Cerebellar nuclear complex (tissue), 1 donor: ENCODE measurements at regions not wholly inside any gene's neighbourhood (a gene's known extent, or its start where the extent isn't known, plus 50 kb on each side); places are given as distances from the start of the nearest gene placed in this dataset.

Experiments
- DNase-seq, 2 experiments: peaks; one replicate each; lab custom pipeline; 2025; lab: John Stamatoyannopoulos, UW

GRCh38 chr5:4995014-4995413 lies 145.1 kb upstream of the ADAMTS16 start:
- DNase-seq = no peak

DNA sequence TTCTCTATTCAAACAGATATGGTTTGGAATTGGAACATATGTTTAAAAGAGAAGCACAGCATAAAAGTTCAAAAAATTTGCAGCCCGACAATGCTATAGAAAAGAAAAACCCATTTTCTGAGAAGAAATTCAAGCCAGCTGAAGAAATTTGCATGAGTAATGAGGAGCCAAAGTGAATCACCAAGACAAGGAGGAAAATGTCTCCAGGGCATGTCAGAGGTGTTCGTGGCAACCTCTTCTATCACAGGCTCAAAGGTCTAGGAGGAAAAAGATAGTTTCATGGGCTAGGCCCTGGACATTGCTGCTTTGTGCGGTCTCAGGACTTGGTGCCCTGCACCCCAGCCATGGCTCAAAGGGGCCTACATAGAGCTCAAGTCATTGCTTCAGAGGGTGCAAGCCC lies 134.8 kb upstream of the ADAMTS16 start:
- no peak for DNase-seq

DNA sequence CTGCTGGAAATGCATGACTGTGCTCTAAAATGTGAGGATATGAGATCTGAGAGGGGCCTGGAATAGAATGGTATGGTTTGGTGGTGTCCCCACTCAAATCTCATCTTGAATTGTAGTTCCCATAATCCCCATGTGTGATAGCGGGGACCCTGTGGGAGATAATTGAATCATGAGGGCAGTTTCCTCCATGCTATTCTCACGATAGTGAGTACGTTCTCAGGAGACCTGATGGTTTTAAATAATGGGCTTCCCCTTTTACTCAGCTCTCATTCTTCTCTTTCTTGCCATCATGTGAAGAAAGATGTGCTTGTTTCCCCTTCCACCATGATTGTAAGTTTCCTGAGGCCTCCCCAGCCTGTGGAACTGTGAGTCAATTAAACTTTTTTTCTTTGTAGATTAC lies 133.6 kb upstream of the ADAMTS16 start:
- no peak for DNase-seq

GRCh38 chr5:5009240-5009639 lies 130.9 kb upstream of the ADAMTS16 start:
- DNase-seq = no peak

DNA sequence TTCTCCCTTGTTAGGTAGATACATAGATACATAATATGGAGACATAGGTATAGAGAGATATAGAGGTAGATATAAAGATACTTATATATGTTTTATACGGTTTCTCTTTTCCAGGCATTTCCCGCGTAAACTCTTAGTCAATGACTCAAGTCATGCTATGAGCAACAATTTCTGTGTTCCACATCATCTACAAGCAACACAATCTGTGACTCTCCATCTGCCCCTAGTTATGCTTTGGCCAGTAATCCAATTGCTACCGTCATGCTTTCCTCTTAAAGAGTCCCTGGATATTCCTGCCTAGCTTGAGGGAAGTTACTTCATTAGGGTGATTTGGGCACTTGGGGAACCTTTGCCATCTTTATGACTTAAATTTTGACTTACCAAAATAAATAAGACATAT lies 129.0 kb upstream of the ADAMTS16 start:
- no peak for DNase-seq

GRCh38 chr5:5014586-5015235 lies 125.4 kb upstream of the ADAMTS16 start:
- peak in 1 of 2 experiments; percentile 8 for DNase-seq

DNA sequence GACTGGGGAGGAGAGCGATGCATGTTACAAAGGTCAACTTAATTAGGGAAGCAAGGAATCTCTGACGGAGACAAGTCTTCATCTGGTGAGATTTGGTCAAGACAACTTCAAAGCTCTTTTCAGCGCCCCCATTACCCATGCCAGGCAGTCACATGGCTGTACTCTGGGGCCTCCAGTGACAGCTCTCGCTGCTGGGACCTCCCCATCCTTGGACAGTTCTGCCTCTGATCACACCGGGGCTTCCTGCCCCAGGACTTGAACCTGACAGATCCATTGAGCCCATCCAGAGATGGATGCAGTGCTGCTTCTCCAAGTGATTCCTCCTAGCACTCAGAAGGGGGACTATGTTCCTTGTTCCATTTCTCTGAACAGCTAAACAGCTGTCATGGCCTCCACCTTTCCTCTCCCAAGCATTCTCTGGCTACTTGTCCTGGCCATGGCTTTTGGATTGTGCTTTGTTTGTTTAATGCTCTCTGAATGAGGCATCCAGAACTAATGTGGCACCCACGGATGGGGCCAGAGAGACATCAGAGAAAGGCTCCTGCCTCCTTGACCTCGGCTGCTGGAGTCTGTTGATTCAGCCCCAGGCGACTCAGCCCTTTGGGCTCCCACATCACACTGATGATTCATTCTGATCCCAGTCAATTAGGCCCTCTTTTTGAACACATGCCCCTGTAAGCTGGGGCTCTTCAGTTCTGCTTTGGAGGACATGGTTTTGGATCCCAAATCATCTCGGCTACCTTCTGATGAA lies 122.1 kb upstream of the ADAMTS16 start:
- DNase-seq = no peak

GRCh38 chr5:5018578-5018970 lies 121.6 kb upstream of the ADAMTS16 start:
- DNase-seq = no peak

DNA sequence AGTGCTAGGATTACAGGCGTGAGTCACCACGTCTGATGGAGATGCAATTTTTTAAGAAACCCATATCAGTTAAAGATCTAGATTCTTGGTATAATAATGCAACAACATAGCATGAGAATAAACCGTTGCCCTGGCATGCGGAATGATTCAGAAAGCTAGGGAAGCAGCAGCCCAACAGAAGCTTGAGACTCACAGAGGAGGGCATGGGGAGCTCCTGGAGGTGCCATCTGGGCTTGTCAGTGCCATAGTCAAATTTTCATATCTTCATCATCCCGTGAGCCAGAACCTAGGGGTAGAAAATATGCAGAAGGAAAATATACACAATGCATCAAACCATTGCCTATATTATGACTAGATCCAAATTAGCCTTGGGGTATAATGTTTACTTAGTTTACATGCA lies 118.7 kb upstream of the ADAMTS16 start:
- no peak for DNase-seq

- no peak for DNase-seq
These were observed 114.9 kb upstream of the ADAMTS16 start for GRCh38 chr5:5025098-5025773.

DNA sequence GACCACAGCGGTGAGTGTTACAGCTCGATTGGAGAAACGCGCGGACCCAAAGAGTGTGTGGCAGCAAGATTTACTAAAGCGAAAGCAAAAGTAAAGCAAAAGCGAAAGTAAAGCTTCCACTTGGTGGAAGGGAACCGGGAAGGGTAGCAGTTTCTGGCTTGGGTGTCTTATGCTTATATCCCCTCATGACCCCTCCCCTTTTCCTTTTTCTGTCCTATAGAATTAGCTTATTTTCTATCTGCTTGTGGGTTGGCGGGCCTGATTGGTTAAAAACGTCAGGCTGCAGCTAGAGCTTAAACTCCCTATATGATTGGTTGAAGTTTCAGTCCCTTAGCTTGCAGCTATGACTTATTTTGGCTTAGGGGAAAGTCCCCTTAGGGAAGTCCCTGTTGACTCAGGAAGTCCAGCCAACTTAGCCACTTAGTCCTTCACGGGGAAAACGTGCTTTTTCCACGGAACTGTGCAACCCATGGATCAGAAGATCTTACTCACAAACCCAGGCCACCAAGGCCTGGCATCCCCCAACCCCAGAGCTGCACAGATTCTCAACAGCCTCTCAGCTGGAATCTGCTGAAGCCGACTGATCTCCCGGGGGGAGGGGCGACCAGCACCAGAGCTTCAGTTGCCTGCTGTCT lies 114.2 kb upstream of the ADAMTS16 start:
- no peak for DNase-seq

DNA sequence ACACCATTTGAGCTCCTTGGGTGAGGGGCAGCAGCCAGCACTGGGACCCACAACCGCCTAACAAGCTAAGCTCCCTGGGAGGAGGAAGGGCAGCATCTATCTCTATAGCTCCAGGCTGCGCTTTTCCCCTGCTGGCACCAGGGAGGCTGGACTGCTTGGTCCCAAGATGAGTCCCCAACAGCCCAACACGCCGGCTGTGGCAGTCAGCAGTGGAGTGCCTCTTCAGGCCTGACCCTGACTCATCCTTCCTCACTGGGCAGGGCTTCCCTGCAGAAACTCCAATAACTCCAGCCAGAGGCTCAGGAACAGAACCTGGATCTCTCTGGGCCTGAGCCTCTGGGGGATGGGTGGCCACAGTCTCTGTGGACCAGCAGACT lies 113.7 kb upstream of the ADAMTS16 start:
- DNase-seq = no peak

- no peak for DNase-seq
These were observed 108.5 kb upstream of the ADAMTS16 start for GRCh38 chr5:5031665-5032064.

DNA sequence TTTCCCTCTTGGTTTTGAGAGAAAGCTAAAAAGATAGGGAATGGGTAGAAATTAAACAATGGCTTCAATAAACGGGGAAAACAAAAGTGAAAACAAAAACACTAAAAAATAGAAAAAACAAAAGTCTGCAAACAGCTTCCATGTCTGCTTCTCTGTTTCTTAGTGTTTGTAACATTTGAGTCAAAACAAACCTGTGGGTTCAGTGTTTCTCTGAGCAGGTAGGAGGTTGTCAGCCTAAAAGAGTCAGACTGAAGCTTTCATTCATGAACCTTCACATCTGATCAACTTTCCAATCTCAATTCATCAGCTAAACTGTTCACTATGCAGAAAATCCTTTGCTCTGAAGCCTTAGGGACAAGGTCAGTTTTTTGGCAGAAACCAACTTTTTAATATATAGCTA lies 102.5 kb upstream of the ADAMTS16 start:
- DNase-seq = no peak

GRCh38 chr5:5039918-5040317 lies 100.2 kb upstream of the ADAMTS16 start:
- no peak for DNase-seq

GRCh38 chr5:5040712-5041111 lies 99.4 kb upstream of the ADAMTS16 start:
- DNase-seq = no peak

GRCh38 chr5:5042806-5043205 lies 97.3 kb upstream of the ADAMTS16 start:
- DNase-seq = no peak

GRCh38 chr5:5043346-5043745 lies 96.8 kb upstream of the ADAMTS16 start:
- no peak for DNase-seq

- no peak for DNase-seq
These were observed 95.8 kb upstream of the ADAMTS16 start for GRCh38 chr5:5044247-5044840.

DNA sequence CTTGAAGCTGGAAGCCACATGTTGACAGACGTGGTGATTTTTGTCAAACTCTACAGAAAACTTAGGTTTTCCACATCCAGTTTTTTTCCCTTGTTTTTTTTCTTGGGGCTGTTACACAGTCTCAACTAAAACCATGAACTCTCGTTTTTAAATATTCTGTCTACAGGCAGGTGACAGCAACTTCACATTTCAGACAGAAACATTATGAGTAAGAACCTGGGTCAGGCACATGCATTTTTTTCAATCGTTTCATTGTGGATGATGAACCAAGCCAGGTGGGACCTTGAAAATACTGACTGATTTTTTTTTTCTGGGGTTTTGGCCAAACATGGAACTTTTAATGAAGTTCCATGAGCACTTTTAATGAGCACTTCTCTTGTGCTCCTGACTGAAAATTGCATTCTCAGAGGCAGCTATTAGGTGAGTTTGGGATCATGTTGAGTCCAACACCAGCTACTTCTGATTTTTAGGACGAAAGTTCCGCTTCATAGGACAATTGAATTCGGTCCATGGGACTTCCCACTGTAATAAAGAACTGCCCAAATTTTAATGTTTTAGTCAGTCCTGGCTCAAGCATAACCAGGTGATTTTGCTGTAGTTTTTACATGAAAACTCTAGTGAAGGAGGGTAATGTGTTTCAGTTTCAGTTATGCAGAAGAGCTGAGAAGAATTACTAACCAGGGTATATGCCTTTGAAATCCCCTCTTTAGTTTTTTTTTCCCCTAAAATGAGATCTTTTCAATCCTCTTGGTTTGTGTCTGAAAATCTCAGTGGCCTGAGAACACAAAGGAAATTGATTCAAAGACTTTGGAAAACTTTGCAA lies 93.2 kb upstream of the ADAMTS16 start:
- no peak for DNase-seq

- DNase-seq = no peak
These were observed 89.3 kb upstream of the ADAMTS16 start for GRCh38 chr5:5050801-5051200.

- DNase-seq = no peak
These were observed 84.4 kb upstream of the ADAMTS16 start for GRCh38 chr5:5055712-5056111.
